Pancreas (tissue), 10 donors: ENCODE measurements at regions not wholly inside any gene's neighbourhood (a gene's known extent, or its start where the extent isn't known, plus 50 kb on each side); places are given as distances from the start of the nearest gene placed in this dataset.
A peak's percentile ranks its signal among the peaks of the same experiment; 100 is the strongest.

Source experiments
- ATAC-seq, 4 donors: fragments of 200-7000 bp; cut with Tn5 transposase; one replicate each; pipeline versions ENCODE4 v1.8.0 to v1.9.1; 2020; ENCODE audit warnings: mild to moderate bottlenecking in 4 of 4, moderate library complexity in 4 of 4
- DNase-seq, 6 donors: peaks; one replicate each; pipeline ENCODE4 v3.0.0-alpha.2; 2020
- FAIRE-seq: peaks from 2 replicates; lab custom pipeline; 2012; peaks lifted over from hg19 to GRCh38; lab: Jason Lieb, UNC
- H3K27ac ChIP-seq, 4 donors: fragments of 200-600 bp; sonication (generic); 1 replicate in 3 of 4; 2 replicates in 1 of 4; pipeline versions ENCODE4 v1.5.0 to v1.8.0; 2020
- H3K27me3 ChIP-seq, 4 donors: fragments of 200-600 bp; one replicate each; pipeline ENCODE4 v1.8.0; 2021
- H3K36me3 ChIP-seq, 3 donors: fragments of 200-600 bp; sonication (generic) in 1 of 3; one replicate each; pipeline versions ENCODE4 v1.5.0 to v1.8.0; 2020 to 2021
- H3K4me1 ChIP-seq, 3 donors: fragments of 200-600 bp; one replicate each; pipeline ENCODE4 v1.8.0; 2021
- H3K4me3 ChIP-seq, 4 donors: fragments of 200-600 bp; sonication (generic) in 2 of 4; one replicate each; pipeline versions ENCODE4 v1.5.0 to v1.8.0; 2020 to 2021
- H3K9me3 ChIP-seq, 4 donors: fragments of 200-600 bp; one replicate each; pipeline ENCODE4 v1.8.0; 2021
- WGBS, 2 donors: extraction: QIAGEN DNeasy Blood & Tissue Kit; methylation state at CpG; one replicate each; pipeline ENCODE4 v1.1.7; 2013; 5-methylcytosine and 5-hydroxymethylcytosine counted together
- intact Hi-C, 3 donors: fragments of 100-400 bp; cut with DNase I; formaldehyde crosslinking; loops; one replicate each; pipeline versions ENCODE4 v1.11.1 to v1.14.2; 2022
- TF ChIP-seq, protein P1 (sequence below), 4 donors: fragments of 200-600 bp; sonication (generic) in 3 of 4; IDR thresholded peaks; one replicate each; pipeline versions ENCODE4 v1.5.0 to v1.8.0; 2021; ENCODE audit warnings: antibody characterized with exemption in 4 of 4
- donor health status: healthy with polysubstance abuse.
- donor health status: DM: no; HTN: no; CAD: no; lungs with moderate emphysema.
- donor health status: DM: no; HTN: no; CAD: no.
- donor health status: control.
- donor health status: control.
- donor health status: Bipolar disorder and iron deficiency.
- donor health status: DM: yes; HTN: yes; CAD: no.
- donor health status: DM: no; HTN: no; CAD: no.
- donor health status: DM: no; HTN: no; CAD: no.
- donor health status: DM: yes; HTN: yes; CAD: no.

DNA sequence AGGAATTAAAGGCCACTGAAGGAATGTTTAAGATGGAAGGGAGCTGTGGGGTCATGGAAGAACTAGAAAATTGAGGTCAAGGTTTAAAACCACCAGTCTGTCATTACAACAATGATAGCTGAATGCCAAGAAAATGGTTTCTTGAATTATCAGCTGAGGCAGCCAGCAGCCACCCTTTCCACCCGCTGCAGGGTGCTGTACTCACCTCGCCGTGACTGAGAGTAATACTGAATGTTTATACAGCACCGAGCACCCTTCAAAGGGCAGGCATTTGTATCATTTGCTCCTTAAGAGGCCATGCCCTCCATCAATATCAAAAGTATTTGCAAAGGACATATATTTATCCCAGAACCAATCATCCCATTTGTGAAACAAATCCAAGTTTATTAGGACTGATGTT lies 402.8 kb downstream of the VPS13C start:
- ATAC-seq (no peak), FAIRE-seq (no peak), DNase-seq (no peak)
- 75 to 76% methylated on average over 4 of the region's 4 CpGs for WGBS, 2 donors
- Histone ChIP-seq H3K4me3 (no peak overlapping the region), H3K36me3 (no peaks in the 10 kb centered on the region), H3K27ac (no peak overlapping the region), H3K27me3 (no peaks in the 10 kb centered on the region), H3K9me3 (no peaks in the 10 kb centered on the region), H3K4me1 (no peaks in the 10 kb centered on the region)
- intact Hi-C loops: no loop called here
- TF ChIP-seq, protein P1, sequence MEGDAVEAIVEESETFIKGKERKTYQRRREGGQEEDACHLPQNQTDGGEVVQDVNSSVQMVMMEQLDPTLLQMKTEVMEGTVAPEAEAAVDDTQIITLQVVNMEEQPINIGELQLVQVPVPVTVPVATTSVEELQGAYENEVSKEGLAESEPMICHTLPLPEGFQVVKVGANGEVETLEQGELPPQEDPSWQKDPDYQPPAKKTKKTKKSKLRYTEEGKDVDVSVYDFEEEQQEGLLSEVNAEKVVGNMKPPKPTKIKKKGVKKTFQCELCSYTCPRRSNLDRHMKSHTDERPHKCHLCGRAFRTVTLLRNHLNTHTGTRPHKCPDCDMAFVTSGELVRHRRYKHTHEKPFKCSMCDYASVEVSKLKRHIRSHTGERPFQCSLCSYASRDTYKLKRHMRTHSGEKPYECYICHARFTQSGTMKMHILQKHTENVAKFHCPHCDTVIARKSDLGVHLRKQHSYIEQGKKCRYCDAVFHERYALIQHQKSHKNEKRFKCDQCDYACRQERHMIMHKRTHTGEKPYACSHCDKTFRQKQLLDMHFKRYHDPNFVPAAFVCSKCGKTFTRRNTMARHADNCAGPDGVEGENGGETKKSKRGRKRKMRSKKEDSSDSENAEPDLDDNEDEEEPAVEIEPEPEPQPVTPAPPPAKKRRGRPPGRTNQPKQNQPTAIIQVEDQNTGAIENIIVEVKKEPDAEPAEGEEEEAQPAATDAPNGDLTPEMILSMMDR (IDR thresholded peaks at IDR 0.05): no peak

DNA sequence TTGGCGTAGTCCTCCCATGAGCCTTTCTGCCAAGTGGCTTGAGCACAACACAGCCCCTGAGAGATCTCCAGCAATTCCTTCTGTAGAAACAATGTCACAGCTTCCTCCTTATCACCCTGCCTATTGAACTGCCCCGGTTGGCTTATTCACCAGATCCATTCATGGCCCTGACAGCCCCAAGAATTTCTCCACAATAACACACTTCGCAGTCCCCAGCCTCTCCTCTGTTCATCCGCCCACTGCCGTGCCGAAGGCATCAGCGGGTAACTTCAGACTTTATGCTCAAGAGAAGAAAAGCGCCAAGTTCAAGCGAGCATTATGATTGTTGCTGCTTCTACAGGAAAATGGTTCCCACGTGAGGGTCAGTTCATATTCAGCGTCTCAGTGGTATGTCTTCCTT lies 403.9 kb downstream of the VPS13C start:
- TF ChIP-seq, protein P1 (IDR thresholded peaks at IDR 0.05): no peak
- 84 to 90% methylated on average over 11 of the region's 11 CpGs for WGBS, 2 donors
- H3K9me3 ChIP-seq: no peaks in the 10 kb centered on the region
- FAIRE-seq: no peak
- no peaks in the 10 kb centered on the region for H3K36me3 ChIP-seq
- intact Hi-C loops: no loop called here
- no peak overlapping the region for H3K4me3 ChIP-seq
- DNase-seq: no peak
- H3K27ac ChIP-seq: no peak overlapping the region
- ATAC-seq: no peak
- no peaks in the 10 kb centered on the region for H3K4me1 ChIP-seq
- H3K27me3 ChIP-seq: no peaks in the 10 kb centered on the region

DNA sequence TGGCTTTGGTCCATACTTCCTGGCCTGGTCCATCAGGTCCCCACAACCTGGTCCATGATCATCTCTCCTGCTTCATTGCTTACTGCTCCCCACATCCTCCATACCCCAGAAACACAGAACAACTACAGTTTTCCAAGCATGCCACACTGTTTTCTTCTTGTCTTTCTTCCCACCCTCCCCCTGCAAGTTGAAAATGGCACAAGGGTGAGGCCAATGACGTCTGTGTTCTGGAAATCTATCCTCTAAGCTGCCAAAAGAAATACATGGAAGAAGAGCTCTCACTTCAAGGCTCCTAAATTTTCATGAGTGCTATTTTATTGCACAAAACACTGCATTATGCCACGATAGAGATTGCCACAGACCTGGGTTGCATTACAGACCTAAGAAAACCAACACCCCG lies 404.4 kb downstream of the VPS13C start:
- no peaks in the 10 kb centered on the region for H3K27me3 ChIP-seq
- no peak overlapping the region for H3K27ac ChIP-seq
- H3K36me3 ChIP-seq: no peaks in the 10 kb centered on the region
- no peak overlapping the region for H3K4me3 ChIP-seq
- ATAC-seq (peak in 1 of 4 donors; percentile 29), DNase-seq (no peak), FAIRE-seq (no peak)
- 71 to 74% methylated on average over 3 of the region's 3 CpGs for WGBS, 2 donors
- TF ChIP-seq, protein P1 (IDR thresholded peaks at IDR 0.05): no peak
- no peaks in the 10 kb centered on the region for H3K9me3 ChIP-seq
- intact Hi-C loops: no loop called here
- no peaks in the 10 kb centered on the region for H3K4me1 ChIP-seq

DNA sequence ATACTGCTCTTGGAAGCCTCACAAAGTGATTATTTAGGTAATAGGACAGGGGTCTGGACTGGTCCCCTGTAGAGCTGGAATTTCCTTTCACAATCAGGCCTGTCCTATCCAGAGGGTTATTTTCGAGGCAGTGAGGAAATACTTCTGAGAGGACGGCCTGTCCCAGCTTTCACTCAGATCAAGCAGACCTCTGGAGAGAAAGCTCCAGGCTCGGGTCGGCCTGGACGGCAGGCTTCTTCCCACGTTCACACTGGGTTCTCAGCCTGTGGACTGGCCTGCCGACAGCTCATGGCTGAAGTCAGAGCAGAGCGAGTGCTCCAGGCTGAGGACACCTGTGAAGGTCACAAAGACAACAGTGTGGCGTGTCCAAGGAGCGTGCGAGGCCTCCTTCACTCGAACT lies 405.3 kb downstream of the VPS13C start:
- H3K27ac ChIP-seq: no peak overlapping the region
- no peak overlapping the region for H3K4me3 ChIP-seq
- FAIRE-seq (no peak), DNase-seq (peak in 1 of 6 donors; percentile 12), ATAC-seq (peak in 2 of 4 donors; percentile 56 to 61)
- no peaks in the 10 kb centered on the region for H3K9me3 ChIP-seq
- 84 to 85% methylated on average over 12 of the region's 12 CpGs for WGBS, 2 donors
- no peaks in the 10 kb centered on the region for H3K36me3 ChIP-seq
- no peaks in the 10 kb centered on the region for H3K27me3 ChIP-seq
- H3K4me1 ChIP-seq: no peaks in the 10 kb centered on the region
- intact Hi-C loops: no loop called here
- TF ChIP-seq, protein P1 (IDR thresholded peaks at IDR 0.05): no peak

DNA sequence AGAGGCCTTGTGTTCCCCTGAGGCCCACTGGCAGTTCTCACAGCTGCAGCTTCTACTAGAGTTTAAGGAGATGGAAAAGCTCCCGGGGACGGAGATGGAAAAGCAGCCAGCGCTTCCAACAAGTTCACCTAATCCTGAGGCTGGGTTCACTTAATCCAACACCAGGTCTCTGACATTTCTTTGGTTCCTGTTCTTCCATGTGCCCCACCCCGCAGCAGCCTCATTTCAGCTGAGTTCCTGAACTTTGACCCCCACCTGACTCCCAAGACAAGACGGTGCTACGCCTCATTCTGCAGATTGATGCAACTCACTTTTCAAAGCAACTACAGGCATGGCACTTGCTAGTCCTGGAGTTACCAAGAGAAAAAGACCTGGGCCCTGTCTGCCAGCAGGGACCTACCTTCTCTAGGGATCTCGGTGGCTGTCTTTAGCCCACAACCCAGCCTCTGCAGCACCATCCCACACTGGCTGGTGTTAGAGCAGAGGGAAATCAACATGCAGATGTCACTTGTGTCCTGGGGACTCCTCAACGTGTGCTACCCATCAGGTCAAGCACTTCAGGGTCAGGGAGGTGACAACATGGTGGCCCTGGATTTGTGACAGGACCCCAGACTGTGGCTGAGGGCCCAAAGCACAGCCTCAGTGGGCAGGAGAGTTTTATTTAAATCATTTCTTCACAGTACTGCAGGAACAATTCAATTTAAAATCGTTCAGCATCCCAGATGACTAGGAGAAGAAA lies 406.1 kb downstream of the VPS13C start:
- Histone ChIP-seq H3K36me3 (no peaks in the 10 kb centered on the region), H3K9me3 (no peaks in the 10 kb centered on the region), H3K27ac (no peak overlapping the region), H3K4me1 (no peaks in the 10 kb centered on the region), H3K4me3 (no peak overlapping the region), H3K27me3 (no peaks in the 10 kb centered on the region)
- WGBS, 2 donors: 77 to 81% methylated on average over 9 of the region's 9 CpGs
- no peak for FAIRE-seq
- DNase-seq: no peak
- TF ChIP-seq, protein P1 (IDR thresholded peaks at IDR 0.05): no peak
- no peak for ATAC-seq
- intact Hi-C loops: no loop called here
